Dedifferentiated amniotic fluid mesenchymal stem cell (primary cell): ENCODE measurements at regions not wholly inside any gene's neighbourhood (a gene's known extent, or its start where the extent isn't known, plus 50 kb on each side); places are given as distances from the start of the nearest gene placed in this dataset.

Source experiments
- DNase-seq: peaks from one replicate; pipeline ENCODE4 v3.0.0-alpha.2; 2016; ENCODE audit errors: extremely low spot score

GRCh38 chr1:29541631-29542030 lies 305.3 kb downstream of the PTPRU start:
- no peak for DNase-seq

- no peak for DNase-seq
Observed at GRCh38 chr1:29540801-29541357, 304.6 kb downstream of the PTPRU start.

GRCh38 chr1:29539971-29540370 lies 303.6 kb downstream of the PTPRU start:
- no peak for DNase-seq

GRCh38 chr1:29538586-29538985 lies 302.3 kb downstream of the PTPRU start:
- no peak for DNase-seq

GRCh38 chr1:29532751-29533150 lies 296.4 kb downstream of the PTPRU start:
- no peak for DNase-seq

GRCh38 chr1:29532285-29532684 lies 296.0 kb downstream of the PTPRU start:
- DNase-seq = no peak

- no peak for DNase-seq
Observed at GRCh38 chr1:29531596-29531995, 295.3 kb downstream of the PTPRU start.

GRCh38 chr1:29529677-29530278 lies 293.5 kb downstream of the PTPRU start:
- no peak for DNase-seq

GRCh38 chr1:29527314-29528004 lies 291.1 kb downstream of the PTPRU start:
- no peak for DNase-seq

GRCh38 chr1:29525941-29526340 lies 289.6 kb downstream of the PTPRU start:
- no peak for DNase-seq

- no peak for DNase-seq
Observed at GRCh38 chr1:29524285-29525065, 288.2 kb downstream of the PTPRU start.

GRCh38 chr1:29523576-29523975 lies 287.3 kb downstream of the PTPRU start:
- DNase-seq = no peak

GRCh38 chr1:29523136-29523535 lies 286.8 kb downstream of the PTPRU start:
- no peak for DNase-seq

GRCh38 chr1:29521811-29522580 lies 285.7 kb downstream of the PTPRU start:
- DNase-seq = no peak

- no peak for DNase-seq
Observed at GRCh38 chr1:29521438-29521715, 285.1 kb downstream of the PTPRU start.

- DNase-seq = no peak
Observed at GRCh38 chr1:29520571-29521437, 284.5 kb downstream of the PTPRU start.

GRCh38 chr1:29519788-29520110 lies 283.4 kb downstream of the PTPRU start:
- no peak for DNase-seq

- no peak for DNase-seq
Observed at GRCh38 chr1:29519108-29519787, 282.9 kb downstream of the PTPRU start.

- DNase-seq = no peak
Observed at GRCh38 chr1:29518183-29518835, 282.0 kb downstream of the PTPRU start.
